Limb (tissue), 2 donors: ENCODE measurements at regions not wholly inside any gene's neighbourhood (a gene's known extent, or its start where the extent isn't known, plus 50 kb on each side); places are given as distances from the start of the nearest gene placed in this dataset.
"Not testable (repeated sequence)": the region's sequence is repeated elsewhere in the genome, so short reads cannot be mapped to it uniquely, and the experiment has no call there.

Experiments
- DNase-seq, 2 donors: peaks; one replicate each; pipeline ENCODE4 v3.0.0-alpha.2; 2016; ENCODE audit errors: extremely low spot score in 2 of 2

GRCh38 chr5:158521995-158522394 lies 577.7 kb downstream of the EBF1 start:
- DNase-seq, result no peak

- DNase-seq, result no peak
These were observed 580.2 kb downstream of the EBF1 start for GRCh38 chr5:158519433-158520021.

- DNase-seq, result no peak
These were observed 583.2 kb downstream of the EBF1 start for GRCh38 chr5:158516521-158516920.

- DNase-seq, result no peak
These were observed 584.7 kb downstream of the EBF1 start for GRCh38 chr5:158514986-158515359.

GRCh38 chr5:158514319-158514985 lies 585.3 kb downstream of the EBF1 start:
- DNase-seq, result peak in 1 of 2 donors; percentile 70

GRCh38 chr5:158513490-158514318 lies 586.0 kb downstream of the EBF1 start:
- DNase-seq, result no peak

GRCh38 chr5:158511454-158511853 lies 588.3 kb downstream of the EBF1 start:
- DNase-seq, result no peak

GRCh38 chr5:158510479-158510878 lies 589.2 kb downstream of the EBF1 start:
- no peak for DNase-seq

- DNase-seq, result no peak
These were observed 593.1 kb downstream of the EBF1 start for GRCh38 chr5:158506648-158507047.

- no peak for DNase-seq
These were observed 597.0 kb downstream of the EBF1 start for GRCh38 chr5:158502686-158503085.

GRCh38 chr5:158499892-158500418 lies 599.8 kb downstream of the EBF1 start:
- no peak for DNase-seq

GRCh38 chr5:158499075-158499891 lies 600.4 kb downstream of the EBF1 start:
- peak in 1 of 2 donors; percentile 66 for DNase-seq

GRCh38 chr5:158496624-158497023 lies 603.1 kb downstream of the EBF1 start:
- DNase-seq, result no peak

GRCh38 chr5:158494541-158494940 lies 605.2 kb downstream of the EBF1 start:
- DNase-seq, result no peak

- not testable (repeated sequence) for DNase-seq
These were observed 605.7 kb downstream of the EBF1 start for GRCh38 chr5:158494044-158494443.

GRCh38 chr5:158492841-158493242 lies 606.9 kb downstream of the EBF1 start:
- peak; percentile 72 to 75 for DNase-seq

GRCh38 chr5:158492136-158492535 lies 607.6 kb downstream of the EBF1 start:
- no peak for DNase-seq

- DNase-seq, result no peak
These were observed 612.1 kb downstream of the EBF1 start for GRCh38 chr5:158487664-158488063.

- DNase-seq, result no peak
These were observed 612.6 kb downstream of the EBF1 start for GRCh38 chr5:158487156-158487555.

- no peak for DNase-seq
These were observed 613.1 kb downstream of the EBF1 start for GRCh38 chr5:158486566-158486965.

- peak; percentile 81 to 91 for DNase-seq
These were observed 614.1 kb downstream of the EBF1 start for GRCh38 chr5:158485604-158486081.
